Right lobe of liver (tissue), 4 donors: ENCODE measurements at regions not wholly inside any gene's neighbourhood (a gene's known extent, or its start where the extent isn't known, plus 50 kb on each side); places are given as distances from the start of the nearest gene placed in this dataset.

Source experiments
- CTCF ChIP-seq, 4 donors: fragments of 200-600 bp in 3 of 4; fragments of 450-650 bp in 1 of 4; IDR thresholded peaks; one replicate each; pipeline versions ENCODE4 v1.5.1 to v1.8.0; 2016 to 2022; ENCODE audit warnings: antibody characterized with exemption in 4 of 4, mild to moderate bottlenecking in 2 of 4
- POLR2A ChIP-seq: fragments of 450-650 bp; IDR thresholded peaks from one replicate; pipeline ENCODE4 v1.6.1; 2017; ENCODE audit warnings: antibody characterized with exemption, mild to moderate bottlenecking
- donor health status: DM: no; HTN: no; CAD: no.
- donor health status: DM: no; HTN: no; CAD: no.
- donor health status: DM: no; HTN: yes; CAD: no.

GRCh38 chr2:21814588-21815149, 690.9 kb downstream of the TDRD15 start:
- TF ChIP-seq CTCF (IDR thresholded peaks at IDR 0.05) = no peak
- no peak for TF ChIP-seq POLR2A
